NB4 (cell line): ENCODE measurements at regions not wholly inside any gene's neighbourhood (a gene's known extent, or its start where the extent isn't known, plus 50 kb on each side); places are given as distances from the start of the nearest gene placed in this dataset.
A peak's percentile ranks its signal among the peaks of the same experiment; 100 is the strongest.

Source experiments
- DNase-seq: peaks from one replicate; pipeline ENCODE4 v3.0.0; 2010; ENCODE audit warnings: low read depth
- H3K4me3 ChIP-seq: one replicate; pipeline ENCODE4 v1.5.1; 2011; ENCODE audit warnings: mild to moderate bottlenecking, low read depth, low read length, moderate library complexity
- CTCF ChIP-seq: IDR thresholded peaks from one replicate; pipeline ENCODE4 v1.5.1; 2012; ENCODE audit warnings: low read depth, low read length
- MAX ChIP-seq: IDR thresholded peaks from 2 replicates; pipeline ENCODE4 v1.6.1; 2011; ENCODE audit warnings: low read depth, low read length
- MYC ChIP-seq: IDR thresholded peaks from 2 replicates; pipeline ENCODE4 v1.6.1; 2011; ENCODE audit warnings: low read depth, low read length
- POLR2A ChIP-seq: IDR thresholded peaks from 2 replicates; pipeline ENCODE4 v1.6.1; 2011; ENCODE audit warnings: mild to moderate bottlenecking; ENCODE audit not compliant: insufficient read length; ENCODE audit errors: extremely low read depth

DNA sequence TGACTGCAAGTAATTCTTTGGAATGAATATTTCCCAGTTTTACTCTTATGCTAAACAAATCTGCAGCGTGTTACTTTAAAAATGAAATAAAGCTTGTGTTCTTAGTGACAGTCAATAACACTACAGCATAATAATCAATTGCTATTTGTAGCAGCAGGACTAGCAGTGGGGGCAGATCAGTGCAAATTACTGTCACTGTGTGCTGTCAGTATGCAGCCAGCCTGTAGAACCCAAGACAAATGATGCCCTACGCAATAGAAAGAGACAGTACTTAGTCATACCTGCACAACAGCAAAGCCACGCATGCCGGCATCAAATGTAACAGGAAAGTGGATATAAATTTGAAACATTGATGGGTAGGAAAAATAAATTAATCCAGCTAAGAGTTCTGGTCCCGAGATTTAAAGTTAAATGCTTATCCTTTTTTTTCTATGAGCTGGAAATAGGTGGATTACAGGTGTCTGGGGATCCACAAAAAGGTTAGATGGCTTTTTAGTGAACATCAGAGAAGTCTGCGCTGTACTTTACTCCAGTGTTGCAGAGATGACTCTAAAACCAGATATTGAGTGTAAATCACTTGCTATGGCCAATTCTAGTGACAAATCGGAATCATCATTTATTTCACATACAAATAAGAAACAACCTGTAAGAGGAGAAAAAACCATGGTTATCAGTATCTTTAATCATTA lies 812.4 kb upstream of the ZEB2 start:
- no peak for DNase-seq
- no peak for TF ChIP-seq POLR2A
- TF ChIP-seq MYC = no peak
- H3K4me3 ChIP-seq = no peak overlapping the region

DNA sequence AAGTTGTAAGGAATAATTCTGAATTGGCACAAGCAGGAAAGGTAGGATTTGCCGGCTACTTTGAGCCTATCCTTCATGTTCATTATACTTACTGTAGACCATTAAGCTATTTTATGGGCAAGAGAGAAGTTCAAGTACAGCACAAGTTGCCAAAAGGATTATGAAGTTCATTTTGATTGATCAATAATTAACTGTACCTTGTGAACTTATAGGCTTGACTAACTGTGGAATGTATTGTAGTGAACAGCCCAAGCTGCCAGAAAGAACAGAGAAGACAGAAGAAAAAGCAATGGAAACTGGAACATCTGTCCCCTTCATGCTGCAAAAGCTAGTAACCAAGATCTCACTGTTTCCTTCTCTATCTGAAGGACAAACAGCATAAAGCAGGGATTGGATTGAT lies 810.1 kb upstream of the ZEB2 start:
- TF ChIP-seq MAX = no peak
- no peak for TF ChIP-seq POLR2A
- no peak for TF ChIP-seq CTCF
- TF ChIP-seq MYC = no peak
- no peak overlapping the region for H3K4me3 ChIP-seq
- DNase-seq = no peak

DNA sequence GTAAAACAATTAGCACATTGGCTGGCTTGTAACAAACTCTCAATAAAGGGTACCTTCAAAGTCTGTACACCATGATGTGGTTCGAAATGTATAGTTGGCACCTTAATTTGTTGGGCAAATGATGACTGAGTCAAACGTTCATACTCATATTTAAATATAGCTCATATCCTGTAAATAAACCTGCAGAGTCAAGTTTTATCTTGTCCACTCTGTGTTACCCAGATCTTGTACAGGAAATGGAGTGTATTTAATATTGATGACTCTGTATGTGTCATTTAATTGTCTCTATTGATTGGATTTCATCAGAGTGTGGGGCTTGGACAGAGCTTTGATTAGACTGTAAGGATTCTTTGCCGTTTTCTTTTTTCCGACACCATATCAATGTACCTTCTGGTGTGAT lies 805.6 kb upstream of the ZEB2 start:
- DNase-seq = no peak
- TF ChIP-seq POLR2A (no peak), MAX (no peak), MYC (no peak), CTCF (no peak)
- H3K4me3 ChIP-seq = no peak overlapping the region

DNA sequence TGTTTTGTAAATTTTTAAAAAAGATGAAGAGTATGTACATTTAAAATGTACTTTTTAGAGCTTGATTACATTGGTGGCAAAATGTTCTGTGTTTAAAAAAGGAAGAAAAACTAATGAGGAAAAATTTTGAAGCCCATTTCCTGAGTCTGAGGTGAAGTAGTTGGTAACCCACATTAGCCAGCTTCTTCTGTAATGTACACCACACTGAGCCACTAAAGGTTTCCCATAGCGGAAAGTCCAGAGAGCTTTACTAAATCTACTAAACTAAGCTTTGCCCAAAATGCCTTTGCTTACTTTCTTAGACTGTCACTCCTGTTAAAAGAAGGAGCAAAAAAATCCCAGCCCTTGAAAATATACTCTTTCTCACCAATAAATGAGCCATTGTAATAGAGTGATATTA lies 804.8 kb upstream of the ZEB2 start:
- H3K4me3 ChIP-seq = no peak overlapping the region
- DNase-seq = no peak
- TF ChIP-seq MYC (no peak), CTCF (no peak), MAX (no peak), POLR2A (no peak)

DNA sequence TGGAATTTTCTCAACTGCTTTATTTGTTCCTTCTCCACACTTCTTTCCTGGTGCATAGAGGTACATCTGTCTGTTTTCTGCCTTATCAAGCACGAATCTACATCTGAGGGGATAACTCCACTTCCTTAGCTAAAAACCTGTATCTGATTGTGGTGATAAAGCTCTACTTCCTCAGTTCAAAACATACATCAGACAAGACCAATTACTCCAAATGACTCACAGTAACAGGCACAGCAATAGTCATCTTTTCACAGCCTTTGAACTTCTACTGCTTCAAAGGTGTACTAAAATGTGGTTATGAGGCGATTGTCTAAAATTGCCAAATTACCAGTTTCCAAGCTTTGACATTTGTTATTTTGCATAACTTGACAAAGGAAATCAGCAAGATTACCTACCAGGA lies 803.6 kb upstream of the ZEB2 start:
- no peak for TF ChIP-seq MYC
- TF ChIP-seq CTCF = no peak
- no peak for TF ChIP-seq MAX
- no peak for TF ChIP-seq POLR2A
- DNase-seq = peak; percentile 36
- no peak overlapping the region for H3K4me3 ChIP-seq

DNA sequence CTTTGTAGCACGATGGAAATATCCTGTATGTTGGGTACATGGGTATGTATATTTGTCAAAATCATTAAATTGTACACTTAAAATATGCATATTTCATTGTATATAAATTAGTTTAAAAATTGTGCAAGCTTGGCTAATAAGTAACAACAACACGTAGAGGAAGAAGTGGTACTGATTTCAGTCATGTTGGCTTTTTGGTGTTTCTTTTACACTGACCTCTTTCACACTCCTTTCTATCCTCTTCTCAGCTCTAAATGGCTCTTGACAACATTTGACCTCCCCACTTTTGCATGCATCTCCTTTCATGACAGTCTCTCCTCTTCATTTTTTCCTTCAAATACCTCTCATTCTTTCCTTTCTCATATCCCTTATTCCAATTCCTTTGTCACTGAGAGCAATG lies 801.4 kb upstream of the ZEB2 start:
- H3K4me3 ChIP-seq = no peak overlapping the region
- TF ChIP-seq POLR2A (no peak), MAX (no peak), CTCF (no peak), MYC (no peak)
- DNase-seq = no peak
